HCT116 (cell line): ENCODE measurements at regions not wholly inside any gene's neighbourhood (a gene's known extent, or its start where the extent isn't known, plus 50 kb on each side); places are given as distances from the start of the nearest gene placed in this dataset.

Source experiments
- CTCF ChIP-seq, 3 experiments: fragments of 200-600 bp in 1 of 3; sonication (generic) in 1 of 3; IDR thresholded peaks in 2 of 3; conservative IDR thresholded peaks in 1 of 3; 2 replicates each; pipeline ENCODE4 v1.5.1; 2012 to 2017; ENCODE audit warnings: low read depth in 2 of 3, low read length in 2 of 3, antibody characterized with exemption in 1 of 3, borderline replicate concordance in 1 of 3, control low read depth in 1 of 3, mild to moderate bottlenecking in 1 of 3, mixed read lengths in 1 of 3, mixed run types in 1 of 3, moderate library complexity in 1 of 3; ENCODE audit not compliant: insufficient read depth in 1 of 3
- EZH2 ChIP-seq: fragments of 200-600 bp; sonication (generic); IDR thresholded peaks from 2 replicates; pipeline ENCODE4 v1.6.1; 2017; ENCODE audit warnings: antibody characterized with exemption, mixed run types
- POLR2A ChIP-seq: IDR thresholded peaks from 2 replicates; pipeline ENCODE4 v1.7.0; 2011; ENCODE audit warnings: borderline replicate concordance; ENCODE audit not compliant: insufficient read depth, insufficient read length; ENCODE audit errors: extremely low read depth
- ZFX ChIP-seq: fragments of 450-650 bp; IDR thresholded peaks from 2 replicates; pipeline ENCODE4 v1.6.1; 2017
- TF ChIP-seq, protein P1 (sequence below): IDR thresholded peaks from 2 replicates; pipeline ENCODE4 v1.6.1; 2012

DNA sequence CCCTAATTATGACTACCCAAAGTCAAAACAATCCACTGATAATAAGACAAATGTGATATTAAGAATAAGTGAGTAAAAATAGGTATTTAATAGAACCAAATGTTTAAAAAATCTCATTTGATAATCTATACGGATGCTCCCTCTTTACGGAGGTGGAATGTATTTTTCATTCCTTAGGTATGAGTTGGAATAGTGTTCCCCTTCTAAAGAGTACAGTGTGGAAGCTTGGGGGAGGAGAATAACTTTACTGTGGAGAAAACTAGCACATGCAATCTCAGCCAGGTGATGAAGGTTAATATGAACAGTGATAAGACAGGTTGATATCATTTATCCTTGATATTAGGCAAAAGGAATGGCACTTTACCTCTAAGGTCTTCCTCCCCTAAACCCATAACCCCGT lies 74.6 kb downstream of the GPR88 start:
- no peak for TF ChIP-seq POLR2A
- TF ChIP-seq CTCF (IDR thresholded peaks at IDR 0.05 in 2 of 3, conservative IDR thresholded peaks at IDR 0.05 in 1 of 3; ENCODE audit: borderline replicate concordance in 1 of 3, insufficient read depth in 1 of 3, low read depth in 2 of 3, low read length in 2 of 3): no peak
- no peak for TF ChIP-seq EZH2
- no peak for TF ChIP-seq ZFX
- TF ChIP-seq, protein P1, sequence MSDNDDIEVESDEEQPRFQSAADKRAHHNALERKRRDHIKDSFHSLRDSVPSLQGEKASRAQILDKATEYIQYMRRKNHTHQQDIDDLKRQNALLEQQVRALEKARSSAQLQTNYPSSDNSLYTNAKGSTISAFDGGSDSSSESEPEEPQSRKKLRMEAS: no peak
